HG03135 (cell line): ENCODE measurements at regions not wholly inside any gene's neighbourhood (a gene's known extent, or its start where the extent isn't known, plus 50 kb on each side); places are given as distances from the start of the nearest gene placed in this dataset.
A peak's percentile ranks its signal among the peaks of the same experiment; 100 is the strongest.

Experiments used
- ATAC-seq: cut with Tn5 transposase; IDR thresholded peaks from one replicate; pipeline ENCODE4 v1.9.1; 2021; ENCODE audit warnings: mild to moderate bottlenecking, moderate library complexity; ENCODE audit not compliant: unreplicated experiment

GRCh38 chr2:181374781-181375675 lies 82.2 kb upstream of the ITGA4 start:
- ATAC-seq: peak; percentile 76

GRCh38 chr2:181376442-181376841 lies 80.7 kb upstream of the ITGA4 start:
- ATAC-seq: no peak

- no peak for ATAC-seq
Measured at GRCh38 chr2:181376999-181377398, 80.2 kb upstream of the ITGA4 start.

- no peak for ATAC-seq
Measured at GRCh38 chr2:181378491-181378890, 78.7 kb upstream of the ITGA4 start.

GRCh38 chr2:181380581-181380980 lies 76.6 kb upstream of the ITGA4 start:
- no peak for ATAC-seq

GRCh38 chr2:181384923-181385322 lies 72.3 kb upstream of the ITGA4 start:
- ATAC-seq: no peak

GRCh38 chr2:181389524-181389923 lies 67.7 kb upstream of the ITGA4 start:
- no peak for ATAC-seq

GRCh38 chr2:181393472-181393871 lies 63.7 kb upstream of the ITGA4 start:
- no peak for ATAC-seq

GRCh38 chr2:181394741-181395437 lies 62.3 kb upstream of the ITGA4 start:
- ATAC-seq: no peak

- no peak for ATAC-seq
Measured at GRCh38 chr2:181395851-181396250, 61.3 kb upstream of the ITGA4 start.

- no peak for ATAC-seq
Measured at GRCh38 chr2:181396256-181397123, 60.7 kb upstream of the ITGA4 start.

- no peak for ATAC-seq
Measured at GRCh38 chr2:181397331-181397730, 59.9 kb upstream of the ITGA4 start.

- no peak for ATAC-seq
Measured at GRCh38 chr2:181398000-181398399, 59.2 kb upstream of the ITGA4 start.

GRCh38 chr2:181399027-181399426 lies 58.2 kb upstream of the ITGA4 start:
- no peak for ATAC-seq

- no peak for ATAC-seq
Measured at GRCh38 chr2:181404472-181404871, 52.7 kb upstream of the ITGA4 start.

- ATAC-seq: no peak
Measured at GRCh38 chr2:181407171-181407570, 50.0 kb upstream of the ITGA4 start.
